Fibroblast of villous mesenchyme (primary cell): ENCODE measurements at regions not wholly inside any gene's neighbourhood (a gene's known extent, or its start where the extent isn't known, plus 50 kb on each side); places are given as distances from the start of the nearest gene placed in this dataset.

Experiments used
- DNase-seq: peaks from one replicate; pipeline ENCODE4 v3.0.0-alpha.2; 2010; ENCODE audit warnings: low read depth
- H3K4me3 ChIP-seq: 2 replicates; pipeline ENCODE4 v1.5.1; 2011; ENCODE audit warnings: low read depth, mild to moderate bottlenecking, low read length
- TF ChIP-seq, protein P1 (sequence below): IDR thresholded peaks from 2 replicates; pipeline ENCODE4 v1.5.1; 2012; ENCODE audit warnings: low read depth, mild to moderate bottlenecking, low read length; ENCODE audit not compliant: insufficient read depth

DNA sequence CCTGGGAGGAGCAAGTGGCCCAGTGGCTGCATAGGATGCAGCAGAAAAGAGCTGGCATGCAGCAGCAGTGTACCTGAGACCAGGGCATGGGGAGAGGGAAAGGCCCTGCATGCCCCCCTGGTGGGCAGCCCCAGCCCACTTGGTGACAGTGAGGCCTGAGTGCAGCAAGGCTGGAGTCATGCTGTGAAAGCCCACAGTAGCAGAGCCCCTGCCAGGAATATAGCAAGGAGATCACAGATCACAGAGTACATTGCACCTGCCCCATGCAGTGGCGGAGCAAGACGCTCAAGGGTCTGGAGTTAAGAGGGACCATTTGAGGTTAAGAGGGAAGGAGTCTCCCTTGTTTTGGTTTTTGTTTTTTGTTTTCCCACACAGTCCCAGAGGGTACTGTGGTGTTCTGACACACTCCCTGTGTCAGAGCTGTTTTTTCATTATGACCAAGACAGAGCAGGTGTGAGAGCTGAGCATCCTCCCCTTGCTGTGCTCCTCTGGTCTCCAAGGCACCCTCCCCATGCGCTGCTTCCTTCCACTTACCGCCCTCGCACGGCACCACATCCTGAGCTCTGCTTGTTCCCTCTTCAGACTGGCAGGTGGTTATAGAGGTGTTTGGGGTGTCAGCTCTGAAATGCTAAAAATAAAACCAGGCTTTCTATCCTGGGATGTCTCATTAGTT lies 85.0 kb upstream of the UBL3 start:
- H3K4me3 ChIP-seq = no peak overlapping the region
- DNase-seq = no peak
- TF ChIP-seq, protein P1, sequence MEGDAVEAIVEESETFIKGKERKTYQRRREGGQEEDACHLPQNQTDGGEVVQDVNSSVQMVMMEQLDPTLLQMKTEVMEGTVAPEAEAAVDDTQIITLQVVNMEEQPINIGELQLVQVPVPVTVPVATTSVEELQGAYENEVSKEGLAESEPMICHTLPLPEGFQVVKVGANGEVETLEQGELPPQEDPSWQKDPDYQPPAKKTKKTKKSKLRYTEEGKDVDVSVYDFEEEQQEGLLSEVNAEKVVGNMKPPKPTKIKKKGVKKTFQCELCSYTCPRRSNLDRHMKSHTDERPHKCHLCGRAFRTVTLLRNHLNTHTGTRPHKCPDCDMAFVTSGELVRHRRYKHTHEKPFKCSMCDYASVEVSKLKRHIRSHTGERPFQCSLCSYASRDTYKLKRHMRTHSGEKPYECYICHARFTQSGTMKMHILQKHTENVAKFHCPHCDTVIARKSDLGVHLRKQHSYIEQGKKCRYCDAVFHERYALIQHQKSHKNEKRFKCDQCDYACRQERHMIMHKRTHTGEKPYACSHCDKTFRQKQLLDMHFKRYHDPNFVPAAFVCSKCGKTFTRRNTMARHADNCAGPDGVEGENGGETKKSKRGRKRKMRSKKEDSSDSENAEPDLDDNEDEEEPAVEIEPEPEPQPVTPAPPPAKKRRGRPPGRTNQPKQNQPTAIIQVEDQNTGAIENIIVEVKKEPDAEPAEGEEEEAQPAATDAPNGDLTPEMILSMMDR = no peak

DNA sequence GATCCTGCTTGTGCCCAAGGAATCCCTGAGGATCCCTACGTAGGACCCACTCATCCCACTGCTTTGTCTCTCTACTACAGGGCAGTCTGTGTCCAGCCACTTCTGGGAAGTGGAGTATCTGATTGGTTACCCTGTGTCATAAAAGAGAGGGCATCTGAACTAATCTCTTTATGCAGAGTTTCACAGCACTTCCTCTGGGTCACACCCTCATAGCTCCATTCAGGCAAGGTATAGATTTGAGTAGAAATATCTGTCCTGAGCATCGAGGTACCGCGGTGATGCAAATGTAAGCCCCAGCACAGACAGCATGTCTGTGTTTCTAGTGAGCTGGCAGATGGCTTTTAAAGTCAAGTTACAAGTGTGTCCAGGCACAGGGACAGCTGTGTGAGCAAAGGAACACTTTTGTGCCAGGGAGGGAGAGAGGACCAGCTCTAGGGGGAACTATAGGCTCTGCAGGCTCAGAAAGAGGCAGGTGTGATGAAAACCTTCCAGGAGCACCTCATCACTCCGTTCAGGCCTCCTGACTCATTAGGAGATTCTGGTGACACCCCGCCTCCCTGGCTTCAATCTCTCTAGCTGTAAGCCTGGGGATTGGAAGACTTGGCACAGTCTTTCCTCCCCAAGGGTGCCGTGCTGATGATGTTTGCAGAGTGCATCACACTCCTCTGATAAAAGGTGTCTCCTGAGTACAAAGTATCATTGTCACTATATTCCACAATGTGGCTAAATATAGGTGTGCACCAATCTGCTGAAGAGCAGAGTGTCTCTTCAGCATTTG lies 84.3 kb upstream of the UBL3 start:
- TF ChIP-seq, protein P1 = no peak
- no peak for DNase-seq
- H3K4me3 ChIP-seq = no peak overlapping the region

DNA sequence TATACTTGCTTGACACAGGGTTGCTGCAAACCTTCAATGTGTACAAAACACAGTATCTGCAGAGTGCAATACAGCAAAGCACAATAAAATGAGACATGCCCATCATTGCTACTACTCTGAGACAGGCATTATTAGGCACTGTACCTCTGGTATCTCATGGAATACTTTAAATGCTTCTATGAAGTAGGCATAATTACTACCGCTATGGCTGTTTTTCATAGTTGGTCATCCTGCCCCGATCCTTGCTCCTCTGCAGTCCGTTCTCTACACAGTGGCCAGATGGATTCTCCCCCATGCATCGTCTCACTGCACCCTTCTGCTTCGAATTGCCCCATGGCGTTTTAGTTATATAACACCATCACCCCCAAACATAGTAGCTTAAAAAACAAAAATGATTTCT lies 83.0 kb upstream of the UBL3 start:
- no peak for DNase-seq
- no peak overlapping the region for H3K4me3 ChIP-seq
- TF ChIP-seq, protein P1 = no peak

DNA sequence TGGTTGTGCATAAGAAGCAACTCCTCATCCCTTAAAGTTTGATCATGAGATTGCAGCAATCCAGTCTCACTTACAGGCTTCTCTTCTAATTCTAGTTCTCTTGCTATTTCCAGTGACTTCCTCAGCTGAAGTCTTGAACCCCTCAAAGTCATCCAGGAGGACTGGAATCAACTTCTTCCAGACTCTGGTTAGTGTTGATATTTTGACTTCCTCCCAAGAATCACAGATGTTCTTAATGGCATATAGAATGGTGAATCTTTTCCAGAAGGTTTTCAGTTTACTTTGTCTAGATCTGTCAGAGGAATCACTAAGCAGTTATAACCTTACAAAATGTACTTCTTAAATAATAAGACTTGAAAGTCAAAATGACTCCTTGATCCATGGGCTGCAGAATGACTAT lies 81.3 kb upstream of the UBL3 start:
- no peak for DNase-seq
- H3K4me3 ChIP-seq = no peak overlapping the region
- TF ChIP-seq, protein P1 = no peak

DNA sequence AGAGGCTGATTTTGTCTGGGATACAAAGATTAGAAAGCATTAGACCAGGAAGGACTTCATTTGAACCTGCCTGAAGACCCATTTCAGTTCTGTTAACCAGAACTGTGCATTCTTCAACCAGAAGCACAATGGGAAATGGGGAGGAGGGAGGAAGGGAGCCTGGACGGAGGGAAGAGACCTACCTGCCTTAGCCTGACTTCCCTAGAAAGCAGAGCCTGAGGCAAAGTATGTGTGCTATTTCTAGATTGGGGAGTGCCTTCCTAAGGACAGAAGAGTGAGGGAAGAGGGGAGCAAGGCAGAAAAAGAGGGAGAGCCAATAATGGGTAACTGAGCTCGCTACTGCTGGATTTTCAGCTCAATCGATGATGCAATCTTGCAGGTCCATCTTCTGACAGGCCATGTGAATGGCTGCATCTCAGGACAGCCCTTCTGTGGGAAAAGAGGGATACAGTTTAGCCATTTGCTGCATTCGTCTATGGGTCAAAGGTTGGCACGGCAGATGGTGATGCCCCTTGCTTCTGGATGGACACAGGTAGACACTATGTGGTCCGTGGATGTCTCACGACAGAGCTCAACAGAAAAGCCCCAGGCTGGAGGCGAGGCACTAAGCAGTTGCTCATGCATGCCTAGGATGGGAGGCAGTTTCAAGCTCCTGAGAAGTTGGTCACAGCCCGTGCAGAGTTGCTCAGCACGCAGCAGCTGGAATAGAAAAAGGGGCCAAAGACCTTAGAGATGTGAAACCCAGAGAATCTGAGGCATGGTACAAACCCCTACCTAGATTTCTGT lies 78.8 kb upstream of the UBL3 start:
- no peak for DNase-seq

DNA sequence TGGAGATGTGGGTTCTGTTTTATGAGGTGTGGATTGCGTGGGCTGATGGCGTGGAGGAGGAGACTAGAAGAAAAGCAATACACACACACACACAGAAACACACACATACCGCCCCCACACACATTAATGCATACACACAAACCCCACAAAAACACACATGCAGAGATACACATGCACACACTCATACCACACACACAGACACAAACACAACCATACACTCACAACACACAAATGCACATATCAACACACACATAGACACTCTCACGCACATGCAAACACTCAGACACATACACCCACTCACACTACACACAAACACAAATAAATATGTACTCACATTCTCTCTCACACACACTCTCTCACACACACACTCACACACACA lies 75.7 kb upstream of the UBL3 start:
- no peak overlapping the region for H3K4me3 ChIP-seq
- TF ChIP-seq, protein P1 = no peak
- no peak for DNase-seq

More for the DNA sequence above, 78.8 kb upstream of the UBL3 start:
- TF ChIP-seq, protein P1 = no peak
- no peak overlapping the region for H3K4me3 ChIP-seq
